H9 (cell line): ENCODE measurements at regions not wholly inside any gene's neighbourhood (a gene's known extent, or its start where the extent isn't known, plus 50 kb on each side); places are given as distances from the start of the nearest gene placed in this dataset.

ENCODE experiments used
- DNase-seq: peaks from one replicate; pipeline ENCODE4 v3.0.0-alpha.2; 2017
- H2AFZ ChIP-seq: one replicate; pipeline ENCODE4 v1.6.1; 2013; ENCODE audit warnings: mild to moderate bottlenecking, low read length, control low read depth, moderate library complexity
- H2AK5ac ChIP-seq: 2 replicates; pipeline ENCODE4 v1.6.1; 2013; ENCODE audit warnings: low read length, control low read depth, mixed read lengths; ENCODE audit not compliant: insufficient read length
- H2BK120ac ChIP-seq: one replicate; pipeline ENCODE4 v1.6.1; 2013; ENCODE audit warnings: low read depth, mild to moderate bottlenecking, low read length, control low read depth, inconsistent platforms; ENCODE audit not compliant: poor library complexity, severe bottlenecking
- H2BK12ac ChIP-seq: 2 replicates; pipeline ENCODE4 v1.6.1; 2013; ENCODE audit warnings: low read length, control low read depth, mixed read lengths, low read depth; ENCODE audit not compliant: insufficient read length
- H2BK15ac ChIP-seq: 2 replicates; pipeline ENCODE4 v1.6.1; 2013; ENCODE audit warnings: low read depth, low read length, control low read depth
- H2BK20ac ChIP-seq: one replicate; pipeline ENCODE4 v1.6.1; 2013; ENCODE audit warnings: low read depth, mild to moderate bottlenecking, low read length, control low read depth, inconsistent platforms; ENCODE audit not compliant: poor library complexity, severe bottlenecking
- H2BK5ac ChIP-seq: 2 replicates; pipeline ENCODE4 v1.6.1; 2013; ENCODE audit warnings: low read length, control low read depth, mixed read lengths; ENCODE audit not compliant: insufficient read length
- H3K14ac ChIP-seq: 2 replicates; pipeline ENCODE4 v1.6.1; 2013; ENCODE audit warnings: low read length, control low read depth; ENCODE audit not compliant: insufficient read depth
- H3K18ac ChIP-seq: 2 replicates; pipeline ENCODE4 v1.6.1; 2013; ENCODE audit warnings: low read depth, mild to moderate bottlenecking, mixed read lengths, low read length, control low read depth; ENCODE audit not compliant: insufficient read length
- H3K23ac ChIP-seq: 2 replicates; pipeline ENCODE4 v1.6.1; 2013; ENCODE audit warnings: low read length, control low read depth, mixed read lengths, low read depth; ENCODE audit not compliant: insufficient read length
- H3K23me2 ChIP-seq: 2 replicates; pipeline ENCODE4 v1.6.1; 2013; ENCODE audit warnings: low read depth, mild to moderate bottlenecking, mixed read lengths, low read length, control low read depth; ENCODE audit not compliant: insufficient read length, poor library complexity, severe bottlenecking
- H3K27ac ChIP-seq: 2 replicates; pipeline ENCODE4 v1.5.1; 2013; ENCODE audit warnings: low read length, control low read depth, mixed read lengths, low read depth; ENCODE audit not compliant: insufficient read length
- H3K27me3 ChIP-seq: 2 replicates; pipeline ENCODE4 v1.6.1; 2013; ENCODE audit warnings: low read length, control low read depth, inconsistent platforms; ENCODE audit not compliant: insufficient read depth
- H3K4ac ChIP-seq: 2 replicates; pipeline ENCODE4 v1.6.1; 2013; ENCODE audit warnings: low read depth, mild to moderate bottlenecking, control low read depth, inconsistent platforms, low read length, moderate library complexity
- H3K4me1 ChIP-seq: 2 replicates; pipeline ENCODE4 v1.6.1; 2013; ENCODE audit warnings: low read length, control low read depth, inconsistent platforms; ENCODE audit not compliant: insufficient read depth
- H3K4me2 ChIP-seq: 2 replicates; pipeline ENCODE4 v1.6.1; 2013; ENCODE audit warnings: low read length, control low read depth, mixed read lengths; ENCODE audit not compliant: insufficient read length, insufficient read depth
- H3K56ac ChIP-seq: 2 replicates; pipeline ENCODE4 v1.6.1; 2013; ENCODE audit warnings: low read depth, mild to moderate bottlenecking, mixed read lengths, low read length, control low read depth; ENCODE audit not compliant: insufficient read length
- H3K79me1 ChIP-seq: 2 replicates; pipeline ENCODE4 v1.6.1; 2013; ENCODE audit warnings: low read depth, mild to moderate bottlenecking, moderate library complexity, low read length, control low read depth, inconsistent platforms; ENCODE audit not compliant: insufficient read depth, poor library complexity, severe bottlenecking
- H3K79me2 ChIP-seq: 2 replicates; pipeline ENCODE4 v1.6.1; 2013; ENCODE audit warnings: low read length, control low read depth, inconsistent platforms; ENCODE audit not compliant: insufficient read depth
- H3K9ac ChIP-seq: 2 replicates; pipeline ENCODE4 v1.6.1; 2013; ENCODE audit warnings: low read length, control low read depth, mixed read lengths; ENCODE audit not compliant: insufficient read length; ENCODE audit errors: extremely low read depth
- H3K9me3 ChIP-seq: one replicate; pipeline ENCODE4 v1.6.1; 2013; ENCODE audit warnings: low read depth, low read length, inconsistent platforms; ENCODE audit not compliant: control insufficient read depth
- H3T11ph ChIP-seq: one replicate; pipeline ENCODE4 v1.6.1; 2013; ENCODE audit warnings: mild to moderate bottlenecking, low read length, control low read depth, inconsistent platforms
- H4K20me1 ChIP-seq: one replicate; pipeline ENCODE4 v1.6.1; 2013; ENCODE audit not compliant: control insufficient read depth, insufficient read length, insufficient read depth
- H4K5ac ChIP-seq: 2 replicates; pipeline ENCODE4 v1.6.1; 2013; ENCODE audit warnings: low read depth, mild to moderate bottlenecking, mixed read lengths, low read length, control low read depth; ENCODE audit not compliant: insufficient read length
- H4K8ac ChIP-seq: replicated peaks from 2 replicates; pipeline ENCODE4 v1.6.1; 2013; ENCODE audit warnings: low read length, control low read depth, mixed read lengths, low read depth; ENCODE audit not compliant: insufficient read length
- H4K91ac ChIP-seq: 2 replicates; pipeline ENCODE4 v1.6.1; 2013; ENCODE audit warnings: low read depth, mild to moderate bottlenecking, moderate library complexity, mixed read lengths, low read length, control low read depth; ENCODE audit not compliant: insufficient read length
- H3K27ac Mint-ChIP-seq, 3 experiments: 2 replicates in 2 of 3; 3 replicates in 1 of 3; pipeline ENCODE4 v1.8.0; 2020 to 2021; ENCODE audit warnings: mixed read lengths in 3 of 3, mild to moderate bottlenecking in 1 of 3, moderate library complexity in 1 of 3
- H3K27me3 Mint-ChIP-seq: 2 replicates; pipeline ENCODE4 v1.8.0; 2021; ENCODE audit warnings: low read depth, mild to moderate bottlenecking, moderate library complexity, mixed read lengths
- H3K36me3 Mint-ChIP-seq, 3 experiments: 2 replicates in 2 of 3; 3 replicates in 1 of 3; pipeline ENCODE4 v1.8.0; 2020 to 2021; ENCODE audit warnings: low read depth in 3 of 3, mixed read lengths in 3 of 3; ENCODE audit not compliant: insufficient read depth in 1 of 3
- H3K4me1 Mint-ChIP-seq, 2 experiments: 2 replicates each; pipeline ENCODE4 v1.8.0; 2020; ENCODE audit warnings: mixed read lengths in 2 of 2
- H3K4me3 Mint-ChIP-seq, 2 experiments: 2 replicates in 1 of 2; 3 replicates in 1 of 2; pipeline ENCODE4 v1.8.0; 2020 to 2021; ENCODE audit warnings: mild to moderate bottlenecking in 2 of 2, mixed read lengths in 2 of 2, moderate library complexity in 1 of 2
- H3K9me3 Mint-ChIP-seq, 2 experiments: 2 replicates in 1 of 2; 3 replicates in 1 of 2; pipeline ENCODE4 v1.8.0; 2020; ENCODE audit warnings: mild to moderate bottlenecking in 2 of 2, mixed read lengths in 2 of 2, moderate library complexity in 1 of 2
- CTCF ChIP-seq: fragments of 200-600 bp; sonication (generic); conservative IDR thresholded peaks from 3 replicates; pipeline ENCODE4 v1.8.0; 2021; ENCODE audit warnings: antibody characterized with exemption, mild to moderate bottlenecking
- WGBS: extraction: QIAGEN DNeasy Blood & Tissue Kit; methylation state at CpG from one replicate; pipeline ENCODE4 v1.1.7; 2013; ENCODE audit warnings: missing lambda C conversion rate, low lambda C conversion rate, mixed read lengths; ENCODE audit not compliant: insufficient read length; ENCODE audit errors: extremely low coverage; 5-methylcytosine and 5-hydroxymethylcytosine counted together

- peaks cover 3 to 8% (median 4%) of the 10 kb centered on the region in 3 experiments; a peak in 4 of 7 replicates for H3K36me3 Mint-ChIP-seq
- TF ChIP-seq CTCF = peak; percentile 86
- peak; percentile 84 for DNase-seq
- H3K27ac ChIP-seq = no peak overlapping the region
- H3K27me3 Mint-ChIP-seq = peaks cover 5% of the 10 kb centered on the region
- H4K91ac ChIP-seq = no peak overlapping the region
- H3K4me3 Mint-ChIP-seq = 0 out of 5 replicates have a peak overlapping the region, but pooled peaks of 1 of the 2 experiments have one; percentile 31
- no peaks in the 10 kb centered on the region for H3K79me1 ChIP-seq
- no peak overlapping the region for H3T11ph ChIP-seq
- no peaks in the 10 kb centered on the region for H3K23me2 ChIP-seq
- H4K5ac ChIP-seq = no peak overlapping the region
- peak overlapping the region; percentile 2 for H3K4me2 ChIP-seq
- no peak overlapping the region for H2BK20ac ChIP-seq
- H3K18ac ChIP-seq = no peak overlapping the region
- no peak overlapping the region for H2BK15ac ChIP-seq
- H3K14ac ChIP-seq = no peak overlapping the region
- no peak overlapping the region for H3K56ac ChIP-seq
- H2AK5ac ChIP-seq = no peak overlapping the region
- no peak overlapping the region for H2BK120ac ChIP-seq
- H3K79me2 ChIP-seq = no peaks in the 10 kb centered on the region
- peaks cover 20% of the 10 kb centered on the region for H3K4me1 ChIP-seq
- H3K9me3 ChIP-seq = no peaks in the 10 kb centered on the region
- H3K27ac Mint-ChIP-seq = peak overlapping the region in 1 of 3 experiments; percentile 81; a peak in 2 of 7 replicates
- H2BK12ac ChIP-seq = no peak overlapping the region
- no peaks in the 10 kb centered on the region for H4K20me1 ChIP-seq
- H3K4me1 Mint-ChIP-seq = peaks cover 43 to 52% of the 10 kb centered on the region in 2 experiments
- no peaks in the 10 kb centered on the region for H3K27me3 ChIP-seq
- no CpG with 5 or more reads among the region's 9 CpGs for WGBS
- H4K8ac ChIP-seq = no peak overlapping the region
- no peak overlapping the region for H2AFZ ChIP-seq
- no peak overlapping the region for H2BK5ac ChIP-seq
- no peak overlapping the region for H3K4ac ChIP-seq
- peaks cover 0 to 15% of the 10 kb centered on the region in 2 experiments; a peak in 4 of 5 replicates for H3K9me3 Mint-ChIP-seq
- H3K9ac ChIP-seq = no peak overlapping the region
- no peak overlapping the region for H3K23ac ChIP-seq
Measured at GRCh38 chr20:39112178-39112743, 150.1 kb downstream of the DHX35 start.
